A549 (cell line): ENCODE measurements at regions not wholly inside any gene's neighbourhood (a gene's known extent, or its start where the extent isn't known, plus 50 kb on each side); places are given as distances from the start of the nearest gene placed in this dataset.

Source experiments
- BCL3 ChIP-seq: fragments of >200 bp; sonication (Bioruptor Twin); formaldehyde crosslinking; IDR thresholded peaks from 3 replicates; pipeline ENCODE4 v1.6.1; 2016
- CHD2 ChIP-seq: fragments of 150-350 bp; IDR thresholded peaks from 2 replicates; pipeline ENCODE4 v1.6.1; 2014; ENCODE audit warnings: low read length; ENCODE audit not compliant: partially characterized antibody
- EP300 ChIP-seq, 2 experiments: fragments of >200 bp; sonication (Bioruptor Twin); formaldehyde crosslinking; IDR thresholded peaks; 2 replicates in 1 of 2; 3 replicates in 1 of 2; pipeline ENCODE4 v1.6.1; 2016 to 2017
- HMGXB4 ChIP-seq: fragments of 250-450 bp; sonication (Bioruptor Pico); IDR thresholded peaks from 2 replicates; pipeline ENCODE4 v1.5.0; 2021; ENCODE audit warnings: mild to moderate bottlenecking, moderate library complexity, borderline replicate concordance
- JUN ChIP-seq, 2 experiments: fragments of >200 bp; sonication (Bioruptor Twin); formaldehyde crosslinking; IDR thresholded peaks; 2 replicates in 1 of 2; 3 replicates in 1 of 2; pipeline ENCODE4 v1.6.1; 2016 to 2017
- KDM1A ChIP-seq: fragments of 200-600 bp; sonication (generic); IDR thresholded peaks from 2 replicates; pipeline ENCODE4 v1.6.1; 2016; ENCODE audit warnings: low read depth, mild to moderate bottlenecking
- MAX ChIP-seq: IDR thresholded peaks from 2 replicates; pipeline ENCODE4 v1.6.1; 2012
- POLR2A ChIP-seq: IDR thresholded peaks from 2 replicates; pipeline ENCODE4 v1.6.1; 2012; ENCODE audit warnings: mild to moderate bottlenecking, low read length
- RAD21 ChIP-seq, 2 experiments: fragments of >200 bp in 1 of 2; sonication (Bioruptor Twin) in 1 of 2; formaldehyde crosslinking in 1 of 2; IDR thresholded peaks in 1 of 2; conservative IDR thresholded peaks in 1 of 2; 2 replicates in 1 of 2; 3 replicates in 1 of 2; pipeline ENCODE4 v1.6.1; 2012 to 2018; ENCODE audit warnings: inconsistent platforms in 1 of 2
- RCOR1 ChIP-seq: fragments of 150-350 bp; IDR thresholded peaks from 2 replicates; pipeline ENCODE4 v1.6.1; 2014; ENCODE audit warnings: antibody characterized with exemption, low read length, low read depth
- RFX5 ChIP-seq: fragments of 450-650 bp; IDR thresholded peaks from 2 replicates; pipeline ENCODE4 v1.7.1; 2014; ENCODE audit warnings: antibody characterized with exemption, mild to moderate bottlenecking, moderate library complexity
- TF ChIP-seq, protein P1 (sequence below): fragments of >200 bp; sonication (Bioruptor Twin); formaldehyde crosslinking; IDR thresholded peaks from 3 replicates; pipeline ENCODE4 v1.5.1; 2016

DNA sequence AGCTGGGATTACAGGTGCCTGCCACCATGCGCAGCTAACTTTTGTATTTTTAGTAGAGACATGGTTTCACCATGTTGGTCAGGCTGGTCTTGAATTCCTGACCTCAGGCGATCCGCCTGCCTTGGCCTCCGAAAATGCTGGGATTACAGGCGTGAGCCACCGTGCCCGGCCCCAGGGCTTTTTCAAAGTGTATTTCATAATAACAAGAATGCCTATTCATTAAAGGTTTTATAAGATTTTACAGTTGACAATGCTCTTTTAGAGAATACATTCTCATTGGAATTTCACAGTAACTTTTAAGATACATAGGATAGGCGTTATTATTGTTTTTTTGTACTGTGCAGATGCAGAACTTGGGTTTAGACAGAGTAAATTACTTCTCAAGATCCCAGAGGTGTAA is 52.6 kb upstream of the PTPRK start:
- TF ChIP-seq HMGXB4 (CRISPR knock-in tag) (no peak), EP300 (IDR thresholded peaks at IDR 0.05) (no peak), POLR2A (no peak), BCL3 (no peak), RCOR1 (no peak), RAD21 (conservative IDR thresholded peaks at IDR 0.05 in 1 of 2, IDR thresholded peaks at IDR 0.05 in 1 of 2) (no peak), CHD2 (no peak), MAX (no peak), KDM1A (no peak), RFX5 (no peak), JUN (IDR thresholded peaks at IDR 0.05) (no peak)
- TF ChIP-seq, protein P1, sequence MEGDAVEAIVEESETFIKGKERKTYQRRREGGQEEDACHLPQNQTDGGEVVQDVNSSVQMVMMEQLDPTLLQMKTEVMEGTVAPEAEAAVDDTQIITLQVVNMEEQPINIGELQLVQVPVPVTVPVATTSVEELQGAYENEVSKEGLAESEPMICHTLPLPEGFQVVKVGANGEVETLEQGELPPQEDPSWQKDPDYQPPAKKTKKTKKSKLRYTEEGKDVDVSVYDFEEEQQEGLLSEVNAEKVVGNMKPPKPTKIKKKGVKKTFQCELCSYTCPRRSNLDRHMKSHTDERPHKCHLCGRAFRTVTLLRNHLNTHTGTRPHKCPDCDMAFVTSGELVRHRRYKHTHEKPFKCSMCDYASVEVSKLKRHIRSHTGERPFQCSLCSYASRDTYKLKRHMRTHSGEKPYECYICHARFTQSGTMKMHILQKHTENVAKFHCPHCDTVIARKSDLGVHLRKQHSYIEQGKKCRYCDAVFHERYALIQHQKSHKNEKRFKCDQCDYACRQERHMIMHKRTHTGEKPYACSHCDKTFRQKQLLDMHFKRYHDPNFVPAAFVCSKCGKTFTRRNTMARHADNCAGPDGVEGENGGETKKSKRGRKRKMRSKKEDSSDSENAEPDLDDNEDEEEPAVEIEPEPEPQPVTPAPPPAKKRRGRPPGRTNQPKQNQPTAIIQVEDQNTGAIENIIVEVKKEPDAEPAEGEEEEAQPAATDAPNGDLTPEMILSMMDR, result no peak
